NT2/D1 (cell line): ENCODE measurements at regions not wholly inside any gene's neighbourhood (a gene's known extent, or its start where the extent isn't known, plus 50 kb on each side); places are given as distances from the start of the nearest gene placed in this dataset.

Experiments used
- SUZ12 ChIP-seq: IDR thresholded peaks from 2 replicates; pipeline ENCODE4 v1.6.1; 2011; ENCODE audit not compliant: insufficient read length, insufficient read depth; ENCODE audit errors: extremely low read depth
- YY1 ChIP-seq: IDR thresholded peaks from 2 replicates; pipeline ENCODE4 v1.6.1; 2011; ENCODE audit not compliant: insufficient read length, insufficient read depth
- ZNF274 ChIP-seq: IDR thresholded peaks from 2 replicates; pipeline ENCODE4 v1.6.1; 2011; ENCODE audit warnings: mild to moderate bottlenecking, low read depth, low read length

GRCh38 chr10:130858626-130859025 lies 452.9 kb downstream of the TCERG1L start:
- TF ChIP-seq ZNF274 (no peak), SUZ12 (no peak), YY1 (no peak)
